Duodenal mucosa (tissue), 2 donors: ENCODE measurements at regions not wholly inside any gene's neighbourhood (a gene's known extent, or its start where the extent isn't known, plus 50 kb on each side); places are given as distances from the start of the nearest gene placed in this dataset.
A peak's percentile ranks its signal among the peaks of the same experiment; 100 is the strongest.

ENCODE experiments used
- H3K27ac ChIP-seq: one replicate; pipeline ENCODE4 v1.7.0; 2013; ENCODE audit warnings: low read depth, low read length
- H3K27me3 ChIP-seq, 2 donors: one replicate each; pipeline ENCODE4 v1.7.0; 2013; ENCODE audit warnings: low read length in 2 of 2, control low read depth in 1 of 2; ENCODE audit not compliant: insufficient read depth in 2 of 2, control insufficient read depth in 1 of 2
- H3K36me3 ChIP-seq, 2 donors: one replicate each; pipeline ENCODE4 v1.7.0; 2013; ENCODE audit warnings: low read length in 2 of 2, control low read depth in 1 of 2; ENCODE audit not compliant: insufficient read depth in 2 of 2, control insufficient read depth in 1 of 2
- H3K4me1 ChIP-seq, 2 donors: one replicate each; pipeline ENCODE4 v1.7.0; 2013; ENCODE audit warnings: low read length in 2 of 2, control low read depth in 1 of 2; ENCODE audit not compliant: insufficient read depth in 2 of 2, control insufficient read depth in 1 of 2
- H3K4me3 ChIP-seq, 2 donors: one replicate each; pipeline ENCODE4 v1.7.0; 2013; ENCODE audit warnings: low read length in 2 of 2, low read depth in 1 of 2
- H3K9ac ChIP-seq, 2 donors: one replicate each; pipeline ENCODE4 v1.7.0; 2013; ENCODE audit warnings: low read length in 2 of 2, low read depth in 1 of 2
- H3K9me3 ChIP-seq, 2 donors: one replicate each; pipeline ENCODE4 v1.7.0; 2013; ENCODE audit warnings: low read length in 2 of 2, control low read depth in 1 of 2; ENCODE audit not compliant: control insufficient read depth in 1 of 2

GRCh38 chr14:98868866-98869265 is 403.1 kb downstream of the BCL11B start:
- H3K4me3 ChIP-seq, result no peak overlapping the region
- no peaks in the 10 kb centered on the region for H3K4me1 ChIP-seq
- H3K27ac ChIP-seq, result no peak overlapping the region
- no peaks in the 10 kb centered on the region for H3K36me3 ChIP-seq
- H3K9me3 ChIP-seq, result no peaks in the 10 kb centered on the region
- no peaks in the 10 kb centered on the region for H3K27me3 ChIP-seq
- H3K9ac ChIP-seq, result no peak overlapping the region

DNA sequence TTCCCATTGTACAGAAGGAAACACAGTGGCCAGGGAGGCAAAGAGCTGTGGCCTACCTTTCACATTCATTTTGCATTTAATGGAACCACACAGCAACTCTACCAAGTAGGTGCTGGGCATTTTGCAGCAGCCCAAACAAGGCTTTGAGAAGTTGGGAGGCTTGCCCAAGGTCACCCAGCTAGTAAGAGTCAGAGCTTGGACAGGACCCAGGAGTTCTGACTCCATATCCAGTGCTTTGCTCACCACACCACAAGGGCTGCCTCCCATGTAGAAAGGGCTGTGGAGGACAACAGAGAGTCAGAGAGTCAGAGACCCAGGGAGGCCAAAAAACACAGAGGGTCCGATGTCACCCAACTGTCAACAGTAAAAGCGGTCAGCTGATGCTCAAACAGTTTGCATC is 400.2 kb downstream of the BCL11B start:
- no peaks in the 10 kb centered on the region for H3K9me3 ChIP-seq
- no peaks in the 10 kb centered on the region for H3K36me3 ChIP-seq

DNA sequence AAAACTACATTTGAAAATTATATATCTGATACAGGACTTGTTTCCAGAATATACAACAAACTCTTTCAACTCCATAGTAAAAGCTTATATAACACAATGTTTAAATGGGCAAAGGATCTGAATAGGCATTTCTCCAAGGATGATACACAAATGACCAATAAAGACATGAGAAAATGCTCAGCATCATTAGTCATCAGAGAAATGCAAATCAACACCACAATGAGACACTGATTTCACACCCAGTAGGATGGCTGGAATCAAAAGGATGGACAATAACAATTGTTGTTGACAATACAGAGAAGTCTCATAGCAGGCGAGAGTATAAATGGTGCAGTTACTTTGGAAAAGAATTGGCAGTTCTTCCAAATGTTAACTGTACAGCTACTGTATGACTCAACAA is 394.9 kb downstream of the BCL11B start:
- Histone ChIP-seq H3K27me3 (no peaks in the 10 kb centered on the region), H3K36me3 (no peaks in the 10 kb centered on the region), H3K27ac (no peak overlapping the region), H3K9me3 (peaks cover 0 to 6% of the 10 kb centered on the region in 2 donors), H3K4me3 (no peak overlapping the region), H3K9ac (no peak overlapping the region), H3K4me1 (no peaks in the 10 kb centered on the region)

More for the DNA sequence above, 400.2 kb downstream of the BCL11B start:
- Histone ChIP-seq H3K27me3 (no peaks in the 10 kb centered on the region), H3K9ac (no peak overlapping the region), H3K27ac (no peak overlapping the region), H3K4me1 (no peaks in the 10 kb centered on the region), H3K4me3 (no peak overlapping the region)

- Histone ChIP-seq H3K36me3 (no peaks in the 10 kb centered on the region), H3K27ac (no peak overlapping the region), H3K9me3 (peaks cover 0 to 6% of the 10 kb centered on the region in 2 donors), H3K27me3 (no peaks in the 10 kb centered on the region), H3K4me1 (no peaks in the 10 kb centered on the region), H3K4me3 (no peak overlapping the region), H3K9ac (no peak overlapping the region)
Measured at GRCh38 chr14:98878282-98878681, 393.7 kb downstream of the BCL11B start.

DNA sequence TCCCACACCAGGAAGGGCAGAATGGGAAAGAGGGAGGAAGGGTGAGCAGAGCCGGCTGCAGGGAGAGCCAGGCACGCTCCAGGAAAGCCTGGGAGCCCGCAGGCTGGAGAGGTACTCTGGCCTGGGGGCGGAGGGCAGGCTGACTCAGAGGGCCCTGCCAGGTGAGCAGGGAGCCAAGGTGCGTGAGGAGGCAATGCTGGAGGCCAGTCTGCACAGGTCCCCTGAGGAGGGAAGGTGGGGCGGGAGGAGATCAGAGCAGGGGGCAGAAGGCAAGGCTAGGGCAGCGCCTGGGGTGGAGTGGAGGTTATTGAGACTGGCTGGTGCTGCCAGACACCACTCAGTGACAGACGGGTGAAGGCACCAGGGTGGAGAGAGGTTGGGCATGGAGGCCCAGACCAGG is 385.0 kb downstream of the BCL11B start:
- no peak overlapping the region for H3K27ac ChIP-seq
- no peak overlapping the region for H3K9ac ChIP-seq
- H3K4me1 ChIP-seq, result peaks cover 32 to 40% of the 10 kb centered on the region in 2 donors
- no peaks in the 10 kb centered on the region for H3K27me3 ChIP-seq
- no peak overlapping the region for H3K4me3 ChIP-seq
- H3K36me3 ChIP-seq, result no peaks in the 10 kb centered on the region
- H3K9me3 ChIP-seq, result no peaks in the 10 kb centered on the region

DNA sequence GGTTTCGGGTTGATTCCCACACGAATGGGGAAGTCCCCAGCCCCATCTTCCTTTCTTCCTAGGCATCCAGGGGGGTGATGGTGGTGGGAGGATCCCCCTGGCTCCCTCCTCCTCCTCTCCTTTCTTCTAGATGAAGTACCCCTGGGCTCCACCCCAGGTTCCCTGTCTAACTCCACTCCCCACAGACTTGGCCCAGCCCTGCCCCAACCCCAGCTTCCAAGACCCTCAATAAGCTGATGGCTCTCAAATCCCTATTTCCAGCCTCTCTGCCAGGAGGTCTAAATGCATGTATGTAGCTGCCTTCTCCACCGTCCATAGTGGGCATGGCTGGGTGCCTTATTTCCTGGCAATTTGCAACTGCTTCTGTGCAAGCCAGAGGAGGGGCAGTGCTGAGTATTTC is 383.7 kb downstream of the BCL11B start:
- Histone ChIP-seq H3K9me3 (no peaks in the 10 kb centered on the region), H3K27me3 (no peaks in the 10 kb centered on the region), H3K27ac (no peak overlapping the region)

DNA sequence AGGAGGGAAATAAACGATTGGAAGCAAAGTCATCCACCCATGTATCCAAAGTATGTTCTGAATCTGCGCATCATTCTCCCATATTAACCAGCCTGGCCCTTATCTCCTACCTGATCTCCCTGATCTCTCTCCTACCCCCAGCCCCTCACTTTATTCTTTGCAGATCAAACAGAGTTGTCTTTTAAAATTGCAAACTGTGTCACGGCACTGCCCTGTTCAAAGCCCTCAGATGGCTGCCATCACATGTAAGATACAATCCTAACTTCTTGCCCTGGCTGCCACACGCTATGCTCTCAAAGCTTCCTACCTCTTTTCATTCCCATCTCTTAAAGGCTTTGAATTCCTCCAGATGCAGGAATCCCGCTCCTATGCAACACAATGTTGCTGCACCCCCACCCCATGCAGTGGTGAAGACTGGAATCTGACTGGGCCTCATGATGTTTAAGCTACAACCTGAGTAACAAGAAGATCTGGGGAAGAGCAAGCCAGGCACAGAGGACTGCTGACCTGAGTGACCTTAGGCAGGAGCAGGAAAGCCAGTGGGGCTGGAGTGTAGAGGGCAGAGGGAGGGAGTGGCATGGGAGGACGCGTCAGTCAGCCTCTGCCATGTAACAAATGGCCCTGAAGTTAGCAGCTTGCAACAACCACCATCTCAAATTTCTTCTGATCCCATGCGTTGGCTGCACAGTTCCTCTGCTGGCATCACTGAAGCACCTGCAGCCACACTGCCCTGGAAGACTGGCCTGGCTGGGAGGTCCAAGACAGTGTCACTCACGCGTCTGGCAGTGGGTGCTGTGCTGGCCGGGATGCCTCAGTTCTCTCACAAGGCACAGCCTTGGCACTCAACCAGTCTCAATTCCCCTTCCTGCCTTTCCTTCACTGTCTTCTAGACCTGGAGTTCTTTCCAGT is 382.8 kb downstream of the BCL11B start:
- no peaks in the 10 kb centered on the region for H3K9me3 ChIP-seq
- H3K4me1 ChIP-seq, result peaks cover 32 to 40% of the 10 kb centered on the region in 2 donors
- no peak overlapping the region for H3K9ac ChIP-seq
- H3K36me3 ChIP-seq, result no peaks in the 10 kb centered on the region
- H3K4me3 ChIP-seq, result no peak overlapping the region
- no peak overlapping the region for H3K27ac ChIP-seq
- no peaks in the 10 kb centered on the region for H3K27me3 ChIP-seq

More for the DNA sequence above, 383.7 kb downstream of the BCL11B start:
- Histone ChIP-seq H3K4me3 (no peak overlapping the region), H3K9ac (no peak overlapping the region), H3K4me1 (peaks cover 32 to 40% of the 10 kb centered on the region in 2 donors), H3K36me3 (no peaks in the 10 kb centered on the region)

DNA sequence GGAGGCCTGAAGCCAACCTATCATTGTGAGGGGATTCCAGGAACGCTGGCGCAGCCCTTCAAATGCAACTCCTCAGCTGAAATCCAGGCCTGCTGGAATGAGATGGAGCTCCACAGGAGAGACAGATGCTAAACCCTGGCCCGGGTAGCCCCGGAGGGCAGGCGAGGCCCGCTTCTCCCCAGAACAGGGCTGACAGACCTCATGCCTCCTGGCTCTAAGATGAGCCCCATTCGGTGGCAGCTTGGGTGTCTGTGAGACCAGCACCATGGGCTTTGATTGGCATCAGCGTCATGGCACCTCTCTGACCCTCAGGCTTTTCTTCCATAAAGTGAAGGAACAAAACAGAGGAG is 382.2 kb downstream of the BCL11B start:
- Histone ChIP-seq H3K9me3 (no peaks in the 10 kb centered on the region), H3K27me3 (no peaks in the 10 kb centered on the region), H3K4me1 (peaks cover 32 to 40% of the 10 kb centered on the region in 2 donors), H3K4me3 (no peak overlapping the region), H3K27ac (no peak overlapping the region), H3K9ac (no peak overlapping the region), H3K36me3 (no peaks in the 10 kb centered on the region)

DNA sequence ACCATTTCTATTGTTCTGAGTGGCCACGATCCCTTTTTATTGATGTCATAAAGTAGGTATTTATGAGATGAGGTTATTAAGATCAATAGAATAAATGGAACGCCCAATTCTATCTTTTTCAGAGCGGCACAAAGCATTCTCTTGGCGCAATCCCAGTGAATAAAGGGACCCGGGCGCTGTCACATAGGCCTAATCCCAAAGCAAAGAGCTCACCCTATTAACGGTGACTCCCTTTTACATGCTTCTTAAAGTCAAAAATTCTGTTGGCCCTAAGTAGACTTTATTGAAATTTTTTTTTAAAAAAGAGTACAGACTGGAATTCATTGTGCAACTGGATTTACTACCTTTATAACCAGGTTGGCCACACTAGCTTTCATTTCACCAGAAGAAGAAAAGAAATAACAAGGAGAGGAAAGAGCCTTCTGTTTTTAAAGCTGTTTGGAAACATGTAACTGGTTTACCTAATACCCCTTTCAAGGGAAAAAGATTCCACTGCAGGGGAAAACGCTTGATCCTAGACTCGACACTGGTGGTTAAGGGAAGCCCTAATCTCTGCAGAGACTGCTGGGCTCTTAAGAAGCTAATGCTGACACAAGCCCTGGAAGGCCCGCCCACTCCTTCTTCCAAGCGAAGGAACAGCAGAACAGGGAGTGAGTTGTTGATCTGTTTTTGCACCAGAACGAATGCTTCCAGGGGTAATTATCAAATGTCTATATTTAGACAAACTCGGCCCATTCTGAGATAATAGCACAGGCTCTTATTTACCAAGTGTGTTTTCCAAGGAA is 381.2 kb downstream of the BCL11B start:
- Histone ChIP-seq H3K27ac (no peak overlapping the region), H3K27me3 (no peaks in the 10 kb centered on the region), H3K9ac (no peak overlapping the region), H3K4me1 (peaks cover 32 to 40% of the 10 kb centered on the region in 2 donors), H3K4me3 (peak overlapping the region in 1 of 2 donors; percentile 40), H3K9me3 (no peaks in the 10 kb centered on the region), H3K36me3 (no peaks in the 10 kb centered on the region)

GRCh38 chr14:98893675-98894074 is 378.3 kb downstream of the BCL11B start:
- no peaks in the 10 kb centered on the region for H3K9me3 ChIP-seq
- peaks cover 18 to 19% of the 10 kb centered on the region in 2 donors for H3K4me1 ChIP-seq
- H3K27me3 ChIP-seq, result no peaks in the 10 kb centered on the region
- H3K27ac ChIP-seq, result no peak overlapping the region
- H3K36me3 ChIP-seq, result no peaks in the 10 kb centered on the region
- H3K4me3 ChIP-seq, result no peak overlapping the region
- no peak overlapping the region for H3K9ac ChIP-seq
